Retina (tissue), 1 donor: ENCODE measurements at regions not wholly inside any gene's neighbourhood (a gene's known extent, or its start where the extent isn't known, plus 50 kb on each side); places are given as distances from the start of the nearest gene placed in this dataset.
"Not testable (repeated sequence)": the region's sequence is repeated elsewhere in the genome, so short reads cannot be mapped to it uniquely, and the experiment has no call there.

Experiments
- DNase-seq: peaks from one replicate; pipeline ENCODE4 v3.0.0-alpha.2; 2016

- DNase-seq, result no peak
Measured at GRCh38 chr12:72723732-72724131, 451.6 kb downstream of the TRHDE start.

- DNase-seq, result no peak
Measured at GRCh38 chr12:72729451-72730010, 457.4 kb downstream of the TRHDE start.

- no peak for DNase-seq
Measured at GRCh38 chr12:72734581-72734980, 462.4 kb downstream of the TRHDE start.

- no peak for DNase-seq
Measured at GRCh38 chr12:72738811-72739210, 466.6 kb downstream of the TRHDE start.

- no peak for DNase-seq
Measured at GRCh38 chr12:72740064-72740463, 467.9 kb downstream of the TRHDE start.

GRCh38 chr12:72742568-72742967 is 470.4 kb downstream of the TRHDE start:
- no peak for DNase-seq

GRCh38 chr12:72746048-72746447 is 473.9 kb downstream of the TRHDE start:
- DNase-seq, result no peak

GRCh38 chr12:72747111-72747849 is 475.1 kb downstream of the TRHDE start:
- DNase-seq, result no peak

GRCh38 chr12:72748971-72749370 is 476.8 kb downstream of the TRHDE start:
- no peak for DNase-seq

- no peak for DNase-seq
Measured at GRCh38 chr12:72753571-72753970, 481.4 kb downstream of the TRHDE start.

- DNase-seq, result not testable (repeated sequence)
Measured at GRCh38 chr12:72754026-72754425, 481.9 kb downstream of the TRHDE start.

- no peak for DNase-seq
Measured at GRCh38 chr12:72766517-72766916, 494.3 kb downstream of the TRHDE start.

GRCh38 chr12:72774023-72774422 is 501.9 kb downstream of the TRHDE start:
- DNase-seq, result no peak

GRCh38 chr12:72777806-72778205 is 505.6 kb downstream of the TRHDE start:
- no peak for DNase-seq

- DNase-seq, result no peak
Measured at GRCh38 chr12:72790273-72790672, 518.1 kb downstream of the TRHDE start.

GRCh38 chr12:72792889-72793288 is 520.7 kb downstream of the TRHDE start:
- DNase-seq, result no peak

- DNase-seq, result no peak
Measured at GRCh38 chr12:72793796-72794195, 521.6 kb downstream of the TRHDE start.

- DNase-seq, result no peak
Measured at GRCh38 chr12:72815421-72815820, 543.3 kb downstream of the TRHDE start.

- DNase-seq, result no peak
Measured at GRCh38 chr12:72828662-72829324, 556.6 kb downstream of the TRHDE start.

GRCh38 chr12:72829838-72830237 is 557.7 kb downstream of the TRHDE start:
- DNase-seq, result no peak

GRCh38 chr12:72832024-72832423 is 559.9 kb downstream of the TRHDE start:
- DNase-seq, result no peak

- no peak for DNase-seq
Measured at GRCh38 chr12:72836194-72836593, 564.0 kb downstream of the TRHDE start.

- no peak for DNase-seq
Measured at GRCh38 chr12:72839696-72840095, 567.5 kb downstream of the TRHDE start.

- DNase-seq, result no peak
Measured at GRCh38 chr12:72863671-72864070, 591.5 kb downstream of the TRHDE start.
